ENCODE measurements at regions not wholly inside any gene's neighbourhood (a gene's known extent, or its start where the extent isn't known, plus 50 kb on each side); places are given as distances from the start of the nearest gene placed in this dataset.

DNA sequence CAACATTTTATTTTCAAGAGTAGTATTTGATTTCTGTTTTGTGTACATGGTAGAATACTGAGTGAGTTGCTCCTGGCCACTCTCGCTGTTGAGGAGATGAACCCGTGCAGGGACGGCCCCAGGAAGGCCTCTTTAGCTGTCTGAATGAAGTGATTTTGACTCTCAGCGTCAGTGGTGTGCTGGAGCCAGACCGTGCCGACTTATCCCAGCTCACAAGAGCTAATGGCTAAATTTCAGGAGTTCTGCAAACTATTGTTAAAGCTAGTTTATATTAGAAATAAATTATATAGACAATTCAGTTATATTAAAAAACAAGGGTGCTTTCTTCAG is 111.2 kb upstream of the KIF26B start:
- TF ChIP-seq, protein P1, sequence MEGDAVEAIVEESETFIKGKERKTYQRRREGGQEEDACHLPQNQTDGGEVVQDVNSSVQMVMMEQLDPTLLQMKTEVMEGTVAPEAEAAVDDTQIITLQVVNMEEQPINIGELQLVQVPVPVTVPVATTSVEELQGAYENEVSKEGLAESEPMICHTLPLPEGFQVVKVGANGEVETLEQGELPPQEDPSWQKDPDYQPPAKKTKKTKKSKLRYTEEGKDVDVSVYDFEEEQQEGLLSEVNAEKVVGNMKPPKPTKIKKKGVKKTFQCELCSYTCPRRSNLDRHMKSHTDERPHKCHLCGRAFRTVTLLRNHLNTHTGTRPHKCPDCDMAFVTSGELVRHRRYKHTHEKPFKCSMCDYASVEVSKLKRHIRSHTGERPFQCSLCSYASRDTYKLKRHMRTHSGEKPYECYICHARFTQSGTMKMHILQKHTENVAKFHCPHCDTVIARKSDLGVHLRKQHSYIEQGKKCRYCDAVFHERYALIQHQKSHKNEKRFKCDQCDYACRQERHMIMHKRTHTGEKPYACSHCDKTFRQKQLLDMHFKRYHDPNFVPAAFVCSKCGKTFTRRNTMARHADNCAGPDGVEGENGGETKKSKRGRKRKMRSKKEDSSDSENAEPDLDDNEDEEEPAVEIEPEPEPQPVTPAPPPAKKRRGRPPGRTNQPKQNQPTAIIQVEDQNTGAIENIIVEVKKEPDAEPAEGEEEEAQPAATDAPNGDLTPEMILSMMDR (IDR thresholded peaks at IDR 0.05; ENCODE audit: low read length), result no peak
- TF ChIP-seq EZH2phosphoT487 (IDR thresholded peaks at IDR 0.05; ENCODE audit: low read length) (no peak), EZH2 (optimal IDR thresholded peaks at IDR 0.05; ENCODE audit: low read depth, low read length) (no peak)

Data from MM.1S (cell line).